ENCODE measurements at regions not wholly inside any gene's neighbourhood (a gene's known extent, or its start where the extent isn't known, plus 50 kb on each side); places are given as distances from the start of the nearest gene placed in this dataset.
A peak's percentile ranks its signal among the peaks of the same experiment; 100 is the strongest.
"Not testable (repeated sequence)": the region's sequence is repeated elsewhere in the genome, so short reads cannot be mapped to it uniquely, and the experiment has no call there.

- no peak for DNase-seq
Measured at GRCh38 chr18:23311351-23312121, 141.6 kb upstream of the RIOK3 start.

GRCh38 chr18:23313379-23313778, 139.7 kb upstream of the RIOK3 start:
- no peak for DNase-seq

GRCh38 chr18:23314672-23315071, 138.4 kb upstream of the RIOK3 start:
- DNase-seq = no peak

- DNase-seq = no peak
Measured at GRCh38 chr18:23316316-23316715, 136.8 kb upstream of the RIOK3 start.

GRCh38 chr18:23316988-23317387, 136.1 kb upstream of the RIOK3 start:
- DNase-seq = no peak

- no peak for DNase-seq
Measured at GRCh38 chr18:23317975-23318675, 135.0 kb upstream of the RIOK3 start.

- no peak for DNase-seq
Measured at GRCh38 chr18:23320709-23321236, 132.3 kb upstream of the RIOK3 start.

- DNase-seq = no peak
Measured at GRCh38 chr18:23321996-23322395, 131.1 kb upstream of the RIOK3 start.

- no peak for DNase-seq
Measured at GRCh38 chr18:23324056-23324811, 128.9 kb upstream of the RIOK3 start.

GRCh38 chr18:23324861-23325260, 128.2 kb upstream of the RIOK3 start:
- no peak for DNase-seq

GRCh38 chr18:23329671-23330070, 123.4 kb upstream of the RIOK3 start:
- not testable (repeated sequence) for DNase-seq

GRCh38 chr18:23330423-23330822, 122.7 kb upstream of the RIOK3 start:
- DNase-seq = no peak

GRCh38 chr18:23331091-23331920, 121.8 kb upstream of the RIOK3 start:
- no peak for DNase-seq

- no peak for DNase-seq
Measured at GRCh38 chr18:23332356-23332755, 120.7 kb upstream of the RIOK3 start.

- DNase-seq = no peak
Measured at GRCh38 chr18:23333827-23334226, 119.3 kb upstream of the RIOK3 start.

- no peak for DNase-seq
Measured at GRCh38 chr18:23334569-23334968, 118.5 kb upstream of the RIOK3 start.

- DNase-seq = no peak
Measured at GRCh38 chr18:23336101-23336500, 117.0 kb upstream of the RIOK3 start.

- no peak for DNase-seq
Measured at GRCh38 chr18:23337599-23338444, 115.3 kb upstream of the RIOK3 start.

- no peak for DNase-seq
Measured at GRCh38 chr18:23340661-23341060, 112.4 kb upstream of the RIOK3 start.

GRCh38 chr18:23341383-23341782, 111.7 kb upstream of the RIOK3 start:
- peak; percentile 37 for DNase-seq

GRCh38 chr18:23341983-23342382, 111.1 kb upstream of the RIOK3 start:
- no peak for DNase-seq

GRCh38 chr18:23342506-23342905, 110.6 kb upstream of the RIOK3 start:
- DNase-seq = no peak

Data from stimulated activated CD4-positive, alpha-beta T cell treated with anti-CD3 and anti-CD28 coated beads, Interleukin-15, amount 100 ng/mL, for 24 hours (primary cell).